Stomach (tissue), 4 donors: ENCODE measurements at regions not wholly inside any gene's neighbourhood (a gene's known extent, or its start where the extent isn't known, plus 50 kb on each side); places are given as distances from the start of the nearest gene placed in this dataset.

Experiments used
- POLR2A ChIP-seq, 4 donors: fragments of 450-650 bp; IDR thresholded peaks; one replicate each; pipeline ENCODE4 v1.6.1; 2016; ENCODE audit warnings: antibody characterized with exemption in 4 of 4, control low read depth in 2 of 4, mild to moderate bottlenecking in 1 of 4, moderate library complexity in 1 of 4
- TF ChIP-seq, protein P1 (sequence below), 7 experiments: fragments of 450-650 bp in 4 of 7; fragments of 200-600 bp in 3 of 7; sonication (generic) in 3 of 7; IDR thresholded peaks; one replicate each; pipeline ENCODE4 v1.5.1; 2016 to 2019; ENCODE audit warnings: antibody characterized with exemption in 7 of 7, control low read depth in 2 of 7, mild to moderate bottlenecking in 1 of 7

DNA sequence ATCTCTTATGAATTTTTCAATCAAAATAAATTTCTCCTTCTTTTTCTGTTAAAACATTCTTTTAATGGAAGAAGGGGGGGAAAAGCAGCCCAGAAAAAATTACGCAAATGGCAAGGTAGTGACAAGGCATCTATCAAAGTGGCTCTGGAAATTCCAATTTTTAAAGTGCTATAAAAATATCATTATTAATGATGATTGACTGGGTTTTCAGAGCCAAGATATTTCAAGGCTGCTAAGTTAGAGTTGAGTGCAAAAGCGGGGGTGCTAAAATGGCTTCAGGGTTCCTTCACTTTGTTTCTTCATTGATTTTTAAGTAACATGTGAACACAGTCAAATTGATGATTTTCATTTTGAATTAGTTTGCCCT lies 171.6 kb upstream of the CITED2 start:
- TF ChIP-seq POLR2A (IDR thresholded peaks at IDR 0.05): no peak
- TF ChIP-seq, protein P1, sequence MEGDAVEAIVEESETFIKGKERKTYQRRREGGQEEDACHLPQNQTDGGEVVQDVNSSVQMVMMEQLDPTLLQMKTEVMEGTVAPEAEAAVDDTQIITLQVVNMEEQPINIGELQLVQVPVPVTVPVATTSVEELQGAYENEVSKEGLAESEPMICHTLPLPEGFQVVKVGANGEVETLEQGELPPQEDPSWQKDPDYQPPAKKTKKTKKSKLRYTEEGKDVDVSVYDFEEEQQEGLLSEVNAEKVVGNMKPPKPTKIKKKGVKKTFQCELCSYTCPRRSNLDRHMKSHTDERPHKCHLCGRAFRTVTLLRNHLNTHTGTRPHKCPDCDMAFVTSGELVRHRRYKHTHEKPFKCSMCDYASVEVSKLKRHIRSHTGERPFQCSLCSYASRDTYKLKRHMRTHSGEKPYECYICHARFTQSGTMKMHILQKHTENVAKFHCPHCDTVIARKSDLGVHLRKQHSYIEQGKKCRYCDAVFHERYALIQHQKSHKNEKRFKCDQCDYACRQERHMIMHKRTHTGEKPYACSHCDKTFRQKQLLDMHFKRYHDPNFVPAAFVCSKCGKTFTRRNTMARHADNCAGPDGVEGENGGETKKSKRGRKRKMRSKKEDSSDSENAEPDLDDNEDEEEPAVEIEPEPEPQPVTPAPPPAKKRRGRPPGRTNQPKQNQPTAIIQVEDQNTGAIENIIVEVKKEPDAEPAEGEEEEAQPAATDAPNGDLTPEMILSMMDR (IDR thresholded peaks at IDR 0.05): no peak
